GM23338 (cell line): ENCODE measurements at regions not wholly inside any gene's neighbourhood (a gene's known extent, or its start where the extent isn't known, plus 50 kb on each side); places are given as distances from the start of the nearest gene placed in this dataset.

Experiments
- ATAC-seq: fragments of 200-7000 bp; cut with Tn5 transposase; 3 replicates; pipeline ENCODE4 v1.9.1; 2020
- DNase-seq: peaks from one replicate; pipeline ENCODE4 v3.0.0-alpha.2; 2015; ENCODE audit warnings: low spot score
- H2AFZ ChIP-seq: fragments of 200-600 bp; sonication (generic); 2 replicates; pipeline ENCODE4 v1.8.0; 2016; ENCODE audit warnings: antibody characterized with exemption, mild to moderate bottlenecking, moderate library complexity
- H3F3A ChIP-seq: fragments of 200-600 bp; sonication (generic); replicated peaks from 2 replicates; pipeline ENCODE4 v1.8.0; 2017; ENCODE audit warnings: antibody characterized with exemption, mixed run types, low read depth
- H3K27ac ChIP-seq: fragments of 200-600 bp; sonication (generic); 2 replicates; pipeline ENCODE4 v1.6.1; 2016; ENCODE audit warnings: low read depth
- H3K27me3 ChIP-seq: fragments of 200-600 bp; sonication (generic); 2 replicates; pipeline ENCODE4 v1.8.0; 2016; ENCODE audit warnings: mild to moderate bottlenecking, mixed run types, moderate library complexity; ENCODE audit not compliant: insufficient read depth
- H3K36me3 ChIP-seq: fragments of 200-600 bp; sonication (generic); 2 replicates; pipeline ENCODE4 v1.8.0; 2016; ENCODE audit warnings: mild to moderate bottlenecking; ENCODE audit not compliant: insufficient read depth
- H3K4me1 ChIP-seq: fragments of 200-600 bp; sonication (generic); 2 replicates; pipeline ENCODE4 v1.8.0; 2016; ENCODE audit warnings: mild to moderate bottlenecking, moderate library complexity; ENCODE audit not compliant: insufficient read depth
- H3K4me2 ChIP-seq: fragments of 200-600 bp; sonication (generic); 2 replicates; pipeline ENCODE4 v1.7.1; 2017; ENCODE audit warnings: mixed run types
- H3K4me3 ChIP-seq: fragments of 200-600 bp; sonication (generic); 2 replicates; pipeline ENCODE4 v1.6.1; 2016; ENCODE audit warnings: mixed run types
- H3K79me2 ChIP-seq: fragments of 200-600 bp; sonication (generic); replicated peaks from 2 replicates; pipeline ENCODE4 v1.8.0; 2017; ENCODE audit warnings: mild to moderate bottlenecking; ENCODE audit not compliant: insufficient read depth
- H3K9me2 ChIP-seq: fragments of 200-600 bp; sonication (generic); 2 replicates; pipeline ENCODE4 v1.8.0; 2017; ENCODE audit not compliant: insufficient read depth
- H4K20me1 ChIP-seq: fragments of 200-600 bp; sonication (generic); replicated peaks from 2 replicates; pipeline ENCODE4 v1.8.0; 2017; ENCODE audit warnings: mild to moderate bottlenecking; ENCODE audit not compliant: insufficient read depth
- H3K27ac Mint-ChIP-seq: 2 replicates; pipeline ENCODE4 v1.8.0; 2020; ENCODE audit warnings: inconsistent platforms, mild to moderate bottlenecking, moderate library complexity, mixed read lengths
- H3K27me3 Mint-ChIP-seq: 3 replicates; pipeline ENCODE4 v1.8.0; 2022; ENCODE audit warnings: low read depth, mild to moderate bottlenecking, moderate library complexity, mixed read lengths, inconsistent platforms; ENCODE audit not compliant: insufficient read depth, poor library complexity
- H3K36me3 Mint-ChIP-seq: 3 replicates; pipeline ENCODE4 v1.8.0; 2021; ENCODE audit warnings: low read depth, mild to moderate bottlenecking, inconsistent platforms, moderate library complexity, mixed read lengths
- H3K4me1 Mint-ChIP-seq: 3 replicates; pipeline ENCODE4 v1.8.0; 2020; ENCODE audit warnings: mild to moderate bottlenecking, inconsistent platforms, mixed read lengths
- H3K4me3 Mint-ChIP-seq: 3 replicates; pipeline ENCODE4 v1.8.0; 2021; ENCODE audit warnings: moderate library complexity, mild to moderate bottlenecking, inconsistent platforms, mixed read lengths
- H3K9me3 Mint-ChIP-seq: 3 replicates; pipeline ENCODE4 v1.8.0; 2020; ENCODE audit warnings: moderate library complexity, mild to moderate bottlenecking, inconsistent platforms, mixed read lengths
- CTCF ChIP-seq, 2 experiments: fragments of 200-600 bp in 1 of 2; sonication (generic) in 1 of 2; conservative IDR thresholded peaks; 2 replicates each; pipeline versions ENCODE4 v1.5.1 to v1.6.1; 2016 to 2017; ENCODE audit warnings: antibody characterized with exemption in 2 of 2, low read depth in 2 of 2, mild to moderate bottlenecking in 2 of 2, moderate library complexity in 1 of 2
- ETS1 ChIP-seq: IDR thresholded peaks from 2 replicates; pipeline ENCODE4 v1.6.1; 2016; ENCODE audit warnings: antibody characterized with exemption
- EZH2 ChIP-seq: fragments of 200-600 bp; sonication (generic); IDR thresholded peaks from one replicate; pipeline ENCODE4 v1.8.0; 2017; ENCODE audit warnings: antibody characterized with exemption, mild to moderate bottlenecking, low read depth; ENCODE audit not compliant: unreplicated experiment
- EZH2phosphoT487 ChIP-seq: fragments of 200-600 bp; sonication (generic); IDR thresholded peaks from one replicate; pipeline ENCODE4 v1.8.1; 2018; ENCODE audit warnings: antibody characterized with exemption; ENCODE audit not compliant: unreplicated experiment
- JUNB ChIP-seq: IDR thresholded peaks from one replicate; pipeline ENCODE4 v1.6.1; 2016; ENCODE audit warnings: antibody characterized with exemption; ENCODE audit not compliant: unreplicated experiment
- REST ChIP-seq: IDR thresholded peaks from one replicate; pipeline ENCODE4 v1.6.1; 2018; ENCODE audit warnings: antibody characterized with exemption; ENCODE audit not compliant: unreplicated experiment
- ZNF114 ChIP-seq: fragments of 250-450 bp; sonication (Bioruptor Pico); IDR thresholded peaks from 2 replicates; pipeline ENCODE4 v1.5.0; 2020; ENCODE audit warnings: mild to moderate bottlenecking, moderate library complexity
- ZNF462 ChIP-seq: fragments of 250-450 bp; sonication (Bioruptor Pico); IDR thresholded peaks from 2 replicates; pipeline ENCODE4 v1.5.0; 2020; ENCODE audit warnings: mild to moderate bottlenecking, moderate library complexity

- TF ChIP-seq ETS1 (no peak), EZH2phosphoT487 (no peak), CTCF (conservative IDR thresholded peaks at IDR 0.05; ENCODE audit: low read depth in 2 of 2) (no peak), REST (no peak), JUNB (no peak), ZNF114 (no peak)
Observed at GRCh38 chr13:50410921-50411746, 395.9 kb downstream of the KCNRG start (continued).

GRCh38 chr13:50412046-50412617 is 396.9 kb downstream of the KCNRG start:
- no peak for ATAC-seq
- DNase-seq, result no peak
- H3K4me1 Mint-ChIP-seq, result peaks cover 11% of the 10 kb centered on the region

More at GRCh38 chr13:50412046-50412617, 396.9 kb downstream of the KCNRG start:
- H3K27ac Mint-ChIP-seq, result no peak overlapping the region
- H3K4me3 Mint-ChIP-seq, result no peak overlapping the region
- H3K4me2 ChIP-seq, result no peak overlapping the region
- peaks cover 10% of the 10 kb centered on the region; the same call in 2 of the 3 replicates for H3K9me3 Mint-ChIP-seq
- H3K4me1 ChIP-seq, result no peaks in the 10 kb centered on the region
- no peak overlapping the region for H2AFZ ChIP-seq
- H3K4me3 ChIP-seq, result no peak overlapping the region
- no peaks in the 10 kb centered on the region for H3K27me3 Mint-ChIP-seq
- H3K9me2 ChIP-seq, result peaks cover 8% of the 10 kb centered on the region
- peaks cover 12% of the 10 kb centered on the region for H3K36me3 Mint-ChIP-seq
- TF ChIP-seq EZH2 (no peak), ZNF462 (CRISPR knock-in tag) (no peak)
- H4K20me1 ChIP-seq, result no peaks in the 10 kb centered on the region
- no peaks in the 10 kb centered on the region for H3K79me2 ChIP-seq
- H3F3A ChIP-seq, result no peaks in the 10 kb centered on the region
- no peaks in the 10 kb centered on the region for H3K27me3 ChIP-seq
- H3K36me3 ChIP-seq, result no peaks in the 10 kb centered on the region
- H3K27ac ChIP-seq, result no peak overlapping the region
